ENCODE measurements at regions not wholly inside any gene's neighbourhood (a gene's known extent, or its start where the extent isn't known, plus 50 kb on each side); places are given as distances from the start of the nearest gene placed in this dataset.

GRCh38 chr6:150456466-150456865 is 87.7 kb downstream of the IYD start:
- H3K4me3 Mint-ChIP-seq (ENCODE audit: unreplicated experiment): no peak overlapping the region
- no peaks in the 10 kb centered on the region for H3K4me1 Mint-ChIP-seq (ENCODE audit: insufficient read depth, unreplicated experiment)
- TF ChIP-seq, protein P1, sequence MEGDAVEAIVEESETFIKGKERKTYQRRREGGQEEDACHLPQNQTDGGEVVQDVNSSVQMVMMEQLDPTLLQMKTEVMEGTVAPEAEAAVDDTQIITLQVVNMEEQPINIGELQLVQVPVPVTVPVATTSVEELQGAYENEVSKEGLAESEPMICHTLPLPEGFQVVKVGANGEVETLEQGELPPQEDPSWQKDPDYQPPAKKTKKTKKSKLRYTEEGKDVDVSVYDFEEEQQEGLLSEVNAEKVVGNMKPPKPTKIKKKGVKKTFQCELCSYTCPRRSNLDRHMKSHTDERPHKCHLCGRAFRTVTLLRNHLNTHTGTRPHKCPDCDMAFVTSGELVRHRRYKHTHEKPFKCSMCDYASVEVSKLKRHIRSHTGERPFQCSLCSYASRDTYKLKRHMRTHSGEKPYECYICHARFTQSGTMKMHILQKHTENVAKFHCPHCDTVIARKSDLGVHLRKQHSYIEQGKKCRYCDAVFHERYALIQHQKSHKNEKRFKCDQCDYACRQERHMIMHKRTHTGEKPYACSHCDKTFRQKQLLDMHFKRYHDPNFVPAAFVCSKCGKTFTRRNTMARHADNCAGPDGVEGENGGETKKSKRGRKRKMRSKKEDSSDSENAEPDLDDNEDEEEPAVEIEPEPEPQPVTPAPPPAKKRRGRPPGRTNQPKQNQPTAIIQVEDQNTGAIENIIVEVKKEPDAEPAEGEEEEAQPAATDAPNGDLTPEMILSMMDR (IDR thresholded peaks at IDR 0.05; ENCODE audit: unreplicated experiment): no peak
- H3K27me3 Mint-ChIP-seq (ENCODE audit: insufficient read depth, unreplicated experiment): no peaks in the 10 kb centered on the region
- no peaks in the 10 kb centered on the region for H3K9me3 Mint-ChIP-seq (ENCODE audit: unreplicated experiment)
- no peaks in the 10 kb centered on the region for H3K36me3 Mint-ChIP-seq (ENCODE audit: insufficient read depth, unreplicated experiment)
- BruUV-seq (replicated peaks): no TSS peak
- intact Hi-C loops (cut with micrococcal nuclease): no loop called here
- ChIA-PET POLR2A (no interaction called here), CTCF (interaction anchor here (0.6 kb wide), 1 partner anchor 31 kb away, joined by 4 read pairs; no protein-coding TSS in a partner anchor)
- no peak overlapping the region for H3K27ac Mint-ChIP-seq (ENCODE audit: low read depth, unreplicated experiment)
- DNase-seq (ENCODE audit: unreplicated experiment): no peak

DNA sequence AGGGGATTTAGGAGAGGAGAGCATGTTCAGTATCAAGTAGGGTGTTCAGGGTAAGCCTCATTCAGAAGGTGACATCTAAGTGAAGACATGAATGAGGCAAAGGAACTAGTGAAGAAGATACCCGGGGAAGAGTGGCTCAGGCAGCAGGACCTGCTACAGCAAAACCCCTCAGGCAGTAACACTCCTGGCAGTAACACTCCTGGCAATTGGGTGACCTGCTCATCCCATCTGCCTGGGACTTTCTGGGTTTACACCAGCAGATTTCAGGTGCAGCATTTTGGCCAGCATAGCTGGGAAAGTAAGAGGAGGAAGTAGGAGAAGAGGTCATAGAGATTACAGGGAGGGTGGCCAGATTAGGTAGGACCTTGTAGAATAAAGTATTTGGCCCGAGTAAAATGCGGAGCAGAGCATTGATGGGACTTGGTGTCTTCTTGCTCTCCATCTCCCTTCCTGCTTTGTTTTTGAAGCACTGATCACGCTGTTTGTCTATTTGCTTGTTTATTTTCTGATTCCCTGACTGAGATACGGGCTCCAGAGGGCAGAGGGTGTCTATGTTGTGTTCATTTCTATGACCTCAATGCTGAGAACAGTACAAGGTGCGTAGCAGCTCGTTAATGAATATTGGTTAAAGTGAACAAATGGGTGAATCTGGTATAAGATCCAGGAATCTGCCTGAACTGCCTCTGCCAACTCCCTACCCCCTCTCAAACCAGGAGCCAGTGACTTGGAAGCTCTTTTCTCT is 88.3 kb downstream of the IYD start:
- no peaks in the 10 kb centered on the region for H3K36me3 Mint-ChIP-seq (ENCODE audit: insufficient read depth, unreplicated experiment)
- ChIA-PET CTCF (no interaction called here), POLR2A (no interaction called here)
- BruUV-seq (replicated peaks): no TSS peak
- TF ChIP-seq, protein P1 (IDR thresholded peaks at IDR 0.05; ENCODE audit: unreplicated experiment): no peak
- H3K4me3 Mint-ChIP-seq (ENCODE audit: unreplicated experiment): no peak overlapping the region
- H3K27me3 Mint-ChIP-seq (ENCODE audit: insufficient read depth, unreplicated experiment): no peaks in the 10 kb centered on the region
- DNase-seq (ENCODE audit: unreplicated experiment): no peak
- no peak overlapping the region for H3K27ac Mint-ChIP-seq (ENCODE audit: low read depth, unreplicated experiment)
- intact Hi-C loops (cut with micrococcal nuclease): no loop called here
- H3K9me3 Mint-ChIP-seq (ENCODE audit: unreplicated experiment): no peaks in the 10 kb centered on the region
- H3K4me1 Mint-ChIP-seq (ENCODE audit: insufficient read depth, unreplicated experiment): no peaks in the 10 kb centered on the region

DNA sequence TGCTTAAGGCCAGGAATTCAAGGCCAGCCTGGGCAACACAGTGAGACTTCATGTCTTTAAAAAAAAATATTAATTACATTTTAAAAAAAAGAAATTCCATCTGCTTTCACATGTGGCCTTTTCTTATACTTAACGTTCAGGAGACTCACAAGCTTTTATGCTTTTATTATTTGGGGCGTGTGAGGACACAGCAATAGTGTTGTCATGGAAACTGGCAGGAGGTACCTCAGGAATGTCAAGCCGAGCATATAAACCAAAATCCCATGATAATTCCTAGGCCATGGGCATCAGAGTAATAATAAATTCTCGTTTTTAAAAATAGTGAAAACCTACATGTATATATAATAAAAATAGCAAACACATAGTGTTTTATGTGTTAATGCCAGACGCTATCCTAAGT is 89.8 kb downstream of the IYD start:
- H3K27me3 Mint-ChIP-seq (ENCODE audit: insufficient read depth, unreplicated experiment): no peaks in the 10 kb centered on the region
- DNase-seq (ENCODE audit: unreplicated experiment): no peak
- intact Hi-C loops (cut with micrococcal nuclease): no loop called here
- H3K9me3 Mint-ChIP-seq (ENCODE audit: unreplicated experiment): no peaks in the 10 kb centered on the region
- no peak overlapping the region for H3K4me3 Mint-ChIP-seq (ENCODE audit: unreplicated experiment)
- no peaks in the 10 kb centered on the region for H3K4me1 Mint-ChIP-seq (ENCODE audit: insufficient read depth, unreplicated experiment)
- no TSS peak for BruUV-seq (replicated peaks)
- ChIA-PET POLR2A (no interaction called here), CTCF (no interaction called here)
- TF ChIP-seq, protein P1 (IDR thresholded peaks at IDR 0.05; ENCODE audit: unreplicated experiment): no peak
- H3K36me3 Mint-ChIP-seq (ENCODE audit: insufficient read depth, unreplicated experiment): no peaks in the 10 kb centered on the region
- no peak overlapping the region for H3K27ac Mint-ChIP-seq (ENCODE audit: low read depth, unreplicated experiment)

DNA sequence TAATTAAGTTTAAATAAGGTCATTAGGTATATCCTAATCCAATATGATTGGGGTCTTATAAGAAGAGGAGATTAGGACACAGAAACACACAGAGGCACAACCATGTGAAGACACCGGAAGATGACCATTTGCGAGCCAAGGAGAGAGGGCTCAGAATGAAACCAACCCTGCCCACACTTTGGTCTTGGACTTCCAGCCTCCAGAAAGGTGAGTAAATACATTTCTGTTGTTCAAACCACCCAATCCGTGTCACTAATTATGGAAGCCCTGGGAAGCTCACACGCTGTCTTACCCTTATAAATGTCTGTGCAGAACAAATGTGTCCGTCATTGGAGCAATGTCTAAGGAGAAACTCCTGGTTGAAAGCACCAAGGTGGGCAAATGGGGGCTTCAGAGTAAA is 95.0 kb downstream of the IYD start:
- ChIA-PET POLR2A (no interaction called here), CTCF (no interaction called here)
- Mint-ChIP-seq H3K27ac (ENCODE audit: low read depth, unreplicated experiment) (no peak overlapping the region), H3K27me3 (ENCODE audit: insufficient read depth, unreplicated experiment) (no peaks in the 10 kb centered on the region), H3K9me3 (ENCODE audit: unreplicated experiment) (no peaks in the 10 kb centered on the region), H3K36me3 (ENCODE audit: insufficient read depth, unreplicated experiment) (no peaks in the 10 kb centered on the region), H3K4me1 (ENCODE audit: insufficient read depth, unreplicated experiment) (peaks cover 9% of the 10 kb centered on the region), H3K4me3 (ENCODE audit: unreplicated experiment) (no peak overlapping the region)
- intact Hi-C loops (cut with micrococcal nuclease): no loop called here
- no peak for DNase-seq (ENCODE audit: unreplicated experiment)
- TF ChIP-seq, protein P1 (IDR thresholded peaks at IDR 0.05; ENCODE audit: unreplicated experiment): no peak
- BruUV-seq (replicated peaks): no TSS peak
